T-cell (primary cell): ENCODE measurements at regions not wholly inside any gene's neighbourhood (a gene's known extent, or its start where the extent isn't known, plus 50 kb on each side); places are given as distances from the start of the nearest gene placed in this dataset.

ENCODE experiments used
- ATAC-seq, 4 experiments: fragments of 200-7000 bp in 3 of 4; fragments of 150-1000 bp in 1 of 4; cut with Tn5 transposase; replicated peaks in 1 of 4; 1 replicate in 3 of 4; 2 replicates in 1 of 4; pipeline ENCODE4 v1.10.0; 2021; ENCODE audit warnings: moderate library complexity in 3 of 4, mild to moderate bottlenecking in 2 of 4, moderate number of reproducible peaks in 1 of 4
- CTCF ChIA-PET, 2 donors: fragments of 300-600 bp; sonication (Branson Sonifier 250); formaldehyde crosslinking; loops; one replicate each; lab custom pipeline; 2022; ENCODE audit warnings: antibody characterized with exemption in 2 of 2; lab: Charles Lee
- POLR2A ChIA-PET, 2 donors: fragments of 300-600 bp; sonication (Branson Sonifier 250); formaldehyde crosslinking; loops; one replicate each; lab custom pipeline; 2022; ENCODE audit warnings: antibody characterized with exemption in 2 of 2; lab: Charles Lee
- DNase-seq, 35 experiments: peaks; one replicate each; pipeline versions ENCODE4 v3.0.0 to v3.0.0-alpha.2; 2013 to 2023
- H3K27ac ChIP-seq: one replicate; pipeline ENCODE4 v1.5.1; 2013; ENCODE audit warnings: low read length
- H3K27me3 ChIP-seq, 2 experiments: replicated peaks in 1 of 2; 1 replicate in 1 of 2; 2 replicates in 1 of 2; pipeline versions ENCODE4 v1.6.1 to v1.7.0; 2013; ENCODE audit warnings: low read length in 1 of 2, mixed read lengths in 1 of 2; ENCODE audit not compliant: control insufficient read depth in 2 of 2, insufficient read depth in 2 of 2; ENCODE audit errors: extremely low read depth in 1 of 2
- H3K36me3 ChIP-seq, 2 donors: 1 replicate in 1 of 2; 2 replicates in 1 of 2; pipeline versions ENCODE4 v1.6.1 to v1.7.0; 2013; ENCODE audit warnings: low read length in 1 of 2; ENCODE audit not compliant: control insufficient read depth in 2 of 2, insufficient read depth in 1 of 2; ENCODE audit errors: extremely low read depth in 1 of 2
- H3K4me1 ChIP-seq, 2 experiments: 1 replicate in 1 of 2; 2 replicates in 1 of 2; pipeline versions ENCODE4 v1.6.1 to v1.7.0; 2013; ENCODE audit warnings: low read length in 2 of 2, mixed read lengths in 1 of 2; ENCODE audit not compliant: insufficient read depth in 2 of 2, control insufficient read depth in 1 of 2; ENCODE audit errors: extremely low read depth in 1 of 2
- H3K4me3 ChIP-seq, 2 donors: 1 replicate in 1 of 2; 2 replicates in 1 of 2; pipeline versions ENCODE4 v1.5.1 to v1.7.0; 2013; ENCODE audit warnings: mild to moderate bottlenecking in 2 of 2, low read length in 1 of 2, moderate library complexity in 1 of 2; ENCODE audit not compliant: control insufficient read depth in 1 of 2; ENCODE audit errors: extremely low read depth in 1 of 2
- H3K9me3 ChIP-seq: 2 replicates; pipeline ENCODE4 v1.7.0; 2013
- H3K27ac Mint-ChIP-seq, 2 donors: one replicate each; pipeline ENCODE4 v1.8.0; 2020 to 2021; ENCODE audit warnings: mild to moderate bottlenecking in 2 of 2, mixed read lengths in 2 of 2
- H3K27me3 Mint-ChIP-seq, 2 donors: one replicate each; pipeline ENCODE4 v1.8.0; 2021 to 2022; ENCODE audit warnings: mixed read lengths in 2 of 2
- H3K36me3 Mint-ChIP-seq: one replicate; pipeline ENCODE4 v1.8.0; 2021; ENCODE audit warnings: mixed read lengths
- H3K4me1 Mint-ChIP-seq, 3 donors: one replicate each; pipeline ENCODE4 v1.8.0; 2020 to 2022; ENCODE audit warnings: mixed read lengths in 3 of 3, mild to moderate bottlenecking in 1 of 3
- H3K4me3 Mint-ChIP-seq, 3 donors: one replicate each; pipeline ENCODE4 v1.8.0; 2020 to 2022; ENCODE audit warnings: mild to moderate bottlenecking in 3 of 3, mixed read lengths in 3 of 3, moderate library complexity in 3 of 3
- H3K9me3 Mint-ChIP-seq, 3 donors: one replicate each; pipeline ENCODE4 v1.8.0; 2020 to 2022; ENCODE audit warnings: mixed read lengths in 3 of 3
- WGBS: methylation state at CpG from one replicate; pipeline ENCODE4 v1.1.5; 2013; ENCODE audit warnings: missing lambda C conversion rate; ENCODE audit not compliant: insufficient coverage; 5-methylcytosine and 5-hydroxymethylcytosine counted together

- WGBS: no CpG with 5 or more reads among the region's 1 CpG
- no peaks in the 10 kb centered on the region for H3K9me3 ChIP-seq
- H3K36me3 ChIP-seq: no peaks in the 10 kb centered on the region
- H3K4me1 ChIP-seq: no peaks in the 10 kb centered on the region
- no peaks in the 10 kb centered on the region for H3K27me3 ChIP-seq
- ChIA-PET CTCF (no interaction called here), POLR2A (no interaction called here)
- Mint-ChIP-seq H3K4me3 (no peak overlapping the region), H3K27me3 (no peaks in the 10 kb centered on the region), H3K27ac (no peak overlapping the region), H3K9me3 (no peaks in the 10 kb centered on the region), H3K36me3 (no peaks in the 10 kb centered on the region), H3K4me1 (no peaks in the 10 kb centered on the region)
- ATAC-seq (no peak), DNase-seq (no peak)
- H3K4me3 ChIP-seq: no peak overlapping the region
- H3K27ac ChIP-seq: no peak overlapping the region
Observed at GRCh38 chrX:99480728-99481127, 929.3 kb downstream of the PCDH19 start.

DNA sequence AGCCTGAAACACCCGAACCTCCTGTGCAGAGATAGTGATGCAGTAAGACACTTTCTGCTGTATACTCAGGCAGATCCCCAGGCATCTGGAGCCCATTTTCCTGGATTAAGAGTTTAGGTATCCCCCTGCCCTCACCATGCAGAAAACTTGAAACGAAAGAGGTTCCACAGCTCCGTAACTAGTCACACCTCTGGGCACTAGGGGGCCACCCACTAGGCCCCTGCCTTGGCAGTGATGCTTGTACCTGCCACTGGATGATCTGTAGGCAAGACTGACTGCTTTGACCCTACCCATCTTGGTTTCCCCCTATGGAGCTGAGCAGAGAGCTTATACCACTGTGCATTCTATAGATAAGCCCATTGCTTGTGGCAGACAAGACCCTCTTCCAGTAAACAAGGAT is 940.6 kb downstream of the PCDH19 start:
- ChIA-PET POLR2A (no interaction called here), CTCF (no interaction called here)
- H3K27ac ChIP-seq: no peak overlapping the region
- no peak overlapping the region for H3K4me3 ChIP-seq
- H3K36me3 ChIP-seq: no peaks in the 10 kb centered on the region
- no peaks in the 10 kb centered on the region for H3K36me3 Mint-ChIP-seq
- no peak for ATAC-seq
- DNase-seq: no peak
- H3K9me3 Mint-ChIP-seq: peaks cover 0 to 4% (median 0%) of the 10 kb centered on the region in 3 donors
- H3K27ac Mint-ChIP-seq: no peak overlapping the region
- H3K4me3 Mint-ChIP-seq: no peak overlapping the region
- peaks cover 0 to 13% of the 10 kb centered on the region in 2 donors for H3K27me3 Mint-ChIP-seq
- no peaks in the 10 kb centered on the region for H3K9me3 ChIP-seq
- no peaks in the 10 kb centered on the region for H3K4me1 Mint-ChIP-seq
- H3K4me1 ChIP-seq: no peaks in the 10 kb centered on the region
- no peaks in the 10 kb centered on the region for H3K27me3 ChIP-seq
- 95% methylated on average over 3 of the region's 3 CpGs for WGBS

GRCh38 chrX:99468993-99469392 is 941.1 kb downstream of the PCDH19 start:
- ATAC-seq (no peak), DNase-seq (no peak)
- CTCF ChIA-PET: no interaction called here
- H3K4me3 ChIP-seq: no peak overlapping the region
- Mint-ChIP-seq H3K27ac (no peak overlapping the region), H3K36me3 (no peaks in the 10 kb centered on the region), H3K27me3 (peaks cover 0 to 13% of the 10 kb centered on the region in 2 donors), H3K4me1 (no peaks in the 10 kb centered on the region), H3K9me3 (peaks cover 0 to 4% (median 2%) of the 10 kb centered on the region in 3 donors), H3K4me3 (no peak overlapping the region)
- POLR2A ChIA-PET: no interaction called here
- WGBS: 60% methylated on average over 1 of the region's 5 CpGs
- H3K4me1 ChIP-seq: no peaks in the 10 kb centered on the region
- H3K27me3 ChIP-seq: no peaks in the 10 kb centered on the region
- no peak overlapping the region for H3K27ac ChIP-seq
- no peaks in the 10 kb centered on the region for H3K36me3 ChIP-seq
- H3K9me3 ChIP-seq: no peaks in the 10 kb centered on the region

GRCh38 chrX:99461223-99461622 is 948.9 kb downstream of the PCDH19 start:
- Histone ChIP-seq H3K36me3 (no peaks in the 10 kb centered on the region), H3K4me1 (no peaks in the 10 kb centered on the region), H3K9me3 (no peaks in the 10 kb centered on the region), H3K4me3 (no peak overlapping the region), H3K27ac (no peak overlapping the region), H3K27me3 (no peaks in the 10 kb centered on the region)
- Mint-ChIP-seq H3K4me1 (no peaks in the 10 kb centered on the region), H3K9me3 (peaks cover 0 to 7% (median 7%) of the 10 kb centered on the region in 3 donors), H3K4me3 (no peak overlapping the region), H3K27ac (no peak overlapping the region), H3K27me3 (no peaks in the 10 kb centered on the region), H3K36me3 (no peaks in the 10 kb centered on the region)
- no CpG with 5 or more reads among the region's 4 CpGs for WGBS
- ChIA-PET POLR2A (no interaction called here), CTCF (no interaction called here)
- ATAC-seq: no peak
- DNase-seq: no peak

DNA sequence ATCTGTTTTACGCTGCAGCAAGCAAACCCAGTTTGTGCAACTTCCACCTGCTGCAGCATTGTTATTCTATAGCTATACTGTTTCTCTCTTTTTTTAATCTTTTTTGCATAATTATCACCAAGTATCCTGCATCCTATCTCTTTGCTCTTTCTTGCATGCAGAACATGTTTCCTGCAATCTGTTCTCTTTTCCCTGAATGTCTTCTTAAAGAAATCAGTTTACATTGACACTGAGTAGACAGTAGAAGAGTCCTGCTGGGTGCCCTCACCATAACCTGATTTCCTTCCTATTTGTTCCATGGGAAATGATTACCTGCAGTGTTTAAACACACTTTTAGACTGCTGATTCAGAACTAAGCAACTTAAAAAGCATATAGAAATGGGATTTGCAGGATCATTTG is 964.7 kb downstream of the PCDH19 start:
- no peaks in the 10 kb centered on the region for H3K27me3 Mint-ChIP-seq
- CTCF ChIA-PET: no interaction called here

DNA sequence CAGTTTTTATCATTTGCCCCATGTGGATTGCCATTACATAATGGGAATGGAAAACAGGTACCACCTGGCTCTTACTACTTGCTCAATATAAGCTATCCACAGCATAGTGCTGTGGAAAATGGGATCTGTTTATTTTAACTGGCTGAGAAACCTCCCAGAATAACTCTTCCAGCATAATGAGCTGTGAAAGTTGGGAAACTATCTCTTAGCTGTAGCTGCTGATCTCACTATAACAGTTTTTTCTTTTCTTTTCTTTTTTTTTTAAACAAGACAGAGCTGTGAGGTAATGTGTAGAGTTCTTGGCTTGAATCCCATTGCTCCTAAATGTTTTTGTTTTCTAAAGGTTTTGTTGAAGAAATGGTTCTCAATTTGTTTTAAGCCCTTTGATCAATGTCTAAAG is 988.3 kb downstream of the PCDH19 start:
- Mint-ChIP-seq H3K4me1 (no peaks in the 10 kb centered on the region), H3K27me3 (peaks cover 0 to 10% of the 10 kb centered on the region in 2 donors), H3K36me3 (no peaks in the 10 kb centered on the region), H3K27ac (no peak overlapping the region), H3K4me3 (no peak overlapping the region), H3K9me3 (peaks cover 7 to 12% (median 7%) of the 10 kb centered on the region in 3 donors)
- ATAC-seq: no peak
- Histone ChIP-seq H3K36me3 (no peaks in the 10 kb centered on the region), H3K27ac (no peak overlapping the region), H3K9me3 (no peaks in the 10 kb centered on the region), H3K4me1 (no peaks in the 10 kb centered on the region), H3K4me3 (no peak overlapping the region), H3K27me3 (no peaks in the 10 kb centered on the region)
- ChIA-PET POLR2A (no interaction called here), CTCF (no interaction called here)
- no peak for DNase-seq

More for the DNA sequence above, 964.7 kb downstream of the PCDH19 start:
- POLR2A ChIA-PET: no interaction called here
- Histone ChIP-seq H3K27ac (no peak overlapping the region), H3K4me1 (no peaks in the 10 kb centered on the region), H3K4me3 (no peak overlapping the region), H3K36me3 (no peaks in the 10 kb centered on the region), H3K9me3 (no peaks in the 10 kb centered on the region), H3K27me3 (no peaks in the 10 kb centered on the region)
- H3K9me3 Mint-ChIP-seq: peaks cover 0 to 4% (median 0%) of the 10 kb centered on the region in 3 donors
- WGBS: 60% methylated on average over 1 of the region's 1 CpG
- H3K36me3 Mint-ChIP-seq: no peaks in the 10 kb centered on the region
- H3K4me1 Mint-ChIP-seq: no peaks in the 10 kb centered on the region
- DNase-seq: no peak
- H3K27ac Mint-ChIP-seq: no peak overlapping the region
- ATAC-seq: no peak
- H3K4me3 Mint-ChIP-seq: no peak overlapping the region

GRCh38 chrX:99415470-99415869 is 994.6 kb downstream of the PCDH19 start:
- ATAC-seq: no peak
- Mint-ChIP-seq H3K4me1 (no peaks in the 10 kb centered on the region), H3K27ac (no peak overlapping the region), H3K9me3 (peaks cover 2 to 3% (median 2%) of the 10 kb centered on the region in 3 donors), H3K4me3 (no peak overlapping the region), H3K36me3 (no peaks in the 10 kb centered on the region), H3K27me3 (peaks cover 0 to 7% of the 10 kb centered on the region in 2 donors)
- no peak for DNase-seq
- WGBS: no CpG with 5 or more reads among the region's 1 CpG
- no peaks in the 10 kb centered on the region for H3K4me1 ChIP-seq
- no peaks in the 10 kb centered on the region for H3K27me3 ChIP-seq
- no peak overlapping the region for H3K27ac ChIP-seq
- ChIA-PET CTCF (no interaction called here), POLR2A (no interaction called here)
- H3K9me3 ChIP-seq: no peaks in the 10 kb centered on the region
- no peaks in the 10 kb centered on the region for H3K36me3 ChIP-seq
- no peak overlapping the region for H3K4me3 ChIP-seq
